Central memory CD8-positive, alpha-beta T cell (primary cell): ENCODE measurements at regions not wholly inside any gene's neighbourhood (a gene's known extent, or its start where the extent isn't known, plus 50 kb on each side); places are given as distances from the start of the nearest gene placed in this dataset.
"Not testable (repeated sequence)": the region's sequence is repeated elsewhere in the genome, so short reads cannot be mapped to it uniquely, and the experiment has no call there.

Experiments used
- ATAC-seq: fragments of 150-1000 bp; cut with Tn5 transposase; replicated peaks from 2 replicates; pipeline ENCODE4 v1.10.0; 2022; ENCODE audit warnings: mild to moderate bottlenecking, moderate FRiP score, moderate number of reproducible peaks; ENCODE audit not compliant: poor library complexity, severe bottlenecking; ENCODE audit errors: extremely low read depth
- DNase-seq, 2 donors: peaks; one replicate each; pipeline ENCODE4 v3.0.0; 2021; ENCODE audit warnings: low spot score in 2 of 2
- H3K27ac Mint-ChIP-seq: one replicate; pipeline ENCODE4 v1.8.0; 2022; ENCODE audit warnings: low read depth, mild to moderate bottlenecking, moderate library complexity, mixed read lengths
- H3K27me3 Mint-ChIP-seq: one replicate; pipeline ENCODE4 v1.8.0; 2022; ENCODE audit warnings: mixed read lengths
- H3K36me3 Mint-ChIP-seq: one replicate; pipeline ENCODE4 v1.8.0; 2022; ENCODE audit warnings: mild to moderate bottlenecking, moderate library complexity, mixed read lengths; ENCODE audit not compliant: insufficient read depth
- H3K4me1 Mint-ChIP-seq: one replicate; pipeline ENCODE4 v1.8.0; 2022; ENCODE audit warnings: mixed read lengths
- H3K4me3 Mint-ChIP-seq: one replicate; pipeline ENCODE4 v1.8.0; 2022; ENCODE audit warnings: mild to moderate bottlenecking, moderate library complexity, mixed read lengths
- H3K9me3 Mint-ChIP-seq: one replicate; pipeline ENCODE4 v1.8.0; 2022; ENCODE audit warnings: mixed read lengths

DNA sequence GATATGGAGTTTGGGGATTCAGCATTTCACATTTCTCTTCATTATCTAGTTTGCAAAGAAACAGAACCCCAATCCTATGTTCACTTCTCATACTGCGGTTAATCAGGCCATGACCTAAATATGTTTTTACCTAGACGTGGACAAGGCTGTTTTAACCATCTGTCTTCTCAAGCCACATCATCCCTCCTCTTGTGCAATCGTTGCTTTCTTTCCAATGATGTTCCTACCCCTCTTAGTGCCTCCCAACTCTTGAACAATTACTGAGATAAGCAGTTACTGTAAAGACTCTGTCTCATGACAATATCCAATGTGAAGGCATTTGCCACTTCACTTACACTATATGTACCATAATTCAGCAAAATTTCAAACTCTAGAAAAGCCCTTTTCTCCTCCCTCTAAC, 406.2 kb downstream of the LIG4 start:
- Mint-ChIP-seq H3K36me3 (no peaks in the 10 kb centered on the region), H3K27ac (no peak overlapping the region), H3K9me3 (peaks cover 5% of the 10 kb centered on the region), H3K4me3 (no peak overlapping the region), H3K27me3 (no peaks in the 10 kb centered on the region), H3K4me1 (no peaks in the 10 kb centered on the region)
- DNase-seq: no peak
- no peak for ATAC-seq

DNA sequence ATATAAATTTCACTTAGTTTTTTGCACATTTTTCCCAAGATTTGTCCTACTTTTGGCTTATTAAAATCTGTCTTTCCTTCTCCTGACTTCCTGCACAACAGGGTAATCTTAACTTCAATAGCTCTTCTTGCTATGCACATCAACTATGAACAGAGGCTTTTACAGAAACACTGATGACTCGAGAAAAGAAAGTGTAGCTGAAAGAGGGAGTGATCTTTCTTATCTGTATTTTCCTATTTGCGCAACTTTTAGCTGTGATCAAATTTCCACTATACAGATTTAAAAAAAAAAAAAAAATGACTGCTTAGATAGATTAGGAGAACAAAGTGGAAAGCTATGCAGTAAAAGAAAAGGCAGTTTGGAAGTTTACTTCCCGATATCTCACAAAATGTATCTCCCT, 406.9 kb downstream of the LIG4 start:
- Mint-ChIP-seq H3K4me1 (no peaks in the 10 kb centered on the region), H3K9me3 (peaks cover 9% of the 10 kb centered on the region), H3K36me3 (no peaks in the 10 kb centered on the region), H3K4me3 (no peak overlapping the region), H3K27ac (no peak overlapping the region), H3K27me3 (no peaks in the 10 kb centered on the region)
- ATAC-seq (no peak), DNase-seq (no peak)

- Mint-ChIP-seq H3K4me1 (no peaks in the 10 kb centered on the region), H3K36me3 (no peaks in the 10 kb centered on the region), H3K4me3 (no peak overlapping the region), H3K27ac (no peak overlapping the region), H3K27me3 (no peaks in the 10 kb centered on the region), H3K9me3 (peaks cover 9% of the 10 kb centered on the region)
- ATAC-seq (no peak), DNase-seq (no peak)
Observed at GRCh38 chr13:107807306-107808073, 407.8 kb downstream of the LIG4 start.

- ATAC-seq (no peak), DNase-seq (no peak)
- H3K27ac Mint-ChIP-seq: no peak overlapping the region
- peaks cover 9% of the 10 kb centered on the region for H3K9me3 Mint-ChIP-seq
- no peaks in the 10 kb centered on the region for H3K36me3 Mint-ChIP-seq
- no peak overlapping the region for H3K4me3 Mint-ChIP-seq
- H3K4me1 Mint-ChIP-seq: no peaks in the 10 kb centered on the region
- no peaks in the 10 kb centered on the region for H3K27me3 Mint-ChIP-seq
Observed at GRCh38 chr13:107806726-107807125, 408.6 kb downstream of the LIG4 start.

GRCh38 chr13:107803822-107804495, 411.4 kb downstream of the LIG4 start:
- no peak overlapping the region for H3K27ac Mint-ChIP-seq

GRCh38 chr13:107801621-107802020, 413.7 kb downstream of the LIG4 start:
- Mint-ChIP-seq H3K4me3 (no peak overlapping the region), H3K36me3 (no peaks in the 10 kb centered on the region), H3K27me3 (no peaks in the 10 kb centered on the region), H3K9me3 (peaks cover 13% of the 10 kb centered on the region), H3K27ac (no peak overlapping the region), H3K4me1 (no peaks in the 10 kb centered on the region)
- no peak for ATAC-seq
- no peak for DNase-seq

More at GRCh38 chr13:107803822-107804495, 411.4 kb downstream of the LIG4 start:
- H3K27me3 Mint-ChIP-seq: no peaks in the 10 kb centered on the region
- DNase-seq (no peak), ATAC-seq (no peak)
- no peaks in the 10 kb centered on the region for H3K36me3 Mint-ChIP-seq
- H3K4me3 Mint-ChIP-seq: no peak overlapping the region
- H3K9me3 Mint-ChIP-seq: peaks cover 9% of the 10 kb centered on the region
- no peaks in the 10 kb centered on the region for H3K4me1 Mint-ChIP-seq

- H3K27me3 Mint-ChIP-seq: no peaks in the 10 kb centered on the region
- peaks cover 11% of the 10 kb centered on the region for H3K9me3 Mint-ChIP-seq
- H3K4me3 Mint-ChIP-seq: no peak overlapping the region
- no peaks in the 10 kb centered on the region for H3K36me3 Mint-ChIP-seq
- no peak for ATAC-seq
- no peak overlapping the region for H3K27ac Mint-ChIP-seq
- no peak for DNase-seq
- H3K4me1 Mint-ChIP-seq: no peaks in the 10 kb centered on the region
Observed at GRCh38 chr13:107799001-107799400, 416.3 kb downstream of the LIG4 start.

DNA sequence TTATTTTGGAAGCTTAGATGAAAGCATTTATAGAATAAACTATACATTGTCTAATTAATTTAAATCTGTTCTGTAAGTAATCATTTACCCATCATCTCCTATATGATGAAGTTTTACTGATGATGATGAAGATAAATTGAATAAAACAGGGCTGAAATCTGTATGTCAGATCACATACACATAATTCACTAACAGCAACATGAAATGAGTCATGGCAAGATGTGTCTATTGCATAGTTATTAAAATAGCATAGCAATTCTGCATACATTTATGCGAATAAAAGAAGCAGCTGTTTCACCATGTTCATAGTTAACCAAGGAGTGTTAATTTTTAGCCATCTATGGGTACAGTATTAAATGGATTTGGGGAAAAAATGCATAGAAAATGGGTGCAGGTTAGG, 424.9 kb downstream of the LIG4 start:
- Mint-ChIP-seq H3K27ac (no peak overlapping the region), H3K4me1 (no peaks in the 10 kb centered on the region), H3K36me3 (no peaks in the 10 kb centered on the region), H3K4me3 (no peak overlapping the region), H3K9me3 (peaks cover 13% of the 10 kb centered on the region), H3K27me3 (no peaks in the 10 kb centered on the region)
- ATAC-seq (no peak), DNase-seq (no peak)

DNA sequence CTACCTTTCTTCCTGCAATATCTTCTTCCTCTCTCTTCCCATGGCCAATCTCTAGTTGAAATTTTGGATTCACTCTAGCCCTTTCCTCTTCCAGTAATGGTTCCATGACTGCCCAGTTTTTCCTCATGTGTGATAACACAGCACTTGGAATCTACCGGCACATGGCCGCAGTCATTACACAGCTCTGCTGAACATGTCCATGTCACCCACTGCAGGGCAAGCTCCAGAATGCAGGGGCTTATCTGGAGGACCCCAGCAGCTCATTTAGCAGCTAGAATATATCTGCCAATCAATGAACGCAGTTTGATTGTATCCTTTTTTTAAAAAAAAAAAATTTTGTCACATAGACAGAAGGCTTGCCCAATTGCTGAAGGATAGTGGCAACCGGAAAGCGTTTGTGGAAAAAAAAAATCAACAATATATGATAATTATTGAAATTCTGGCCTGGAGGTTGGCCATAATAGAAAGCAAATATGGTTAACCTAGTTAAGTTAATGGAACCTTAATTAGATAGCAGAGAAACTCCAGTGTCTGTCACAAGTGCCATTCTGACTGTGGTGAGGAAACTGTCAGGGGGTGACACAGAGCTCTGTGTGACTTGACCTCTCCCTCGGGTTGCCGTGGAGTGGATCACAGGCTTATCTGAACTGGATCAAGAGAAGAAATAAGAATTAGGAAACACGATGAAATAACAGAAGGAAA, 426.7 kb downstream of the LIG4 start:
- ATAC-seq (no peak), DNase-seq (no peak)
- Mint-ChIP-seq H3K4me1 (no peaks in the 10 kb centered on the region), H3K36me3 (no peaks in the 10 kb centered on the region), H3K4me3 (no peak overlapping the region), H3K27ac (no peak overlapping the region), H3K27me3 (no peaks in the 10 kb centered on the region), H3K9me3 (peaks cover 17% of the 10 kb centered on the region)

DNA sequence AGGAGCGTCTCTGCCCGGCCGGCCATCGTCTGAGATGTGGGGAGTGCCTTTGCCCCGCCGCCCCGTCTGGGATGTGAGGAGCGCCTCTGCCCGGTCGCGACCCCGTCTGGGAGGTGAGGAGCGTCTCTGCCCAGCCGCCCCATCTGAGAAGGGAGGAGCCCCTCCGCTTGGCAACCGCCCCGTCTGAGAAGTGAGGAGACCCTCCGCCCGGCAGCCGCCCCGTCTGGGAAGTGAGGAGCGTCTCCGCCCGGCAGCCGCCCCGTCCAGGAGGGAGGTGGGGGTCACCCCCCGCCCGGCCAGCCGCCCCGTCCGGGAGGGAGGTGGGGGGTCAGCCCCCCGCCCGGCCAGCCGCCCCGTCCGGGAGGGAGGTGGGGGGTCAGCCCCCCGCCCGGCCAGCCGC, 432.7 kb downstream of the LIG4 start:
- not testable (repeated sequence) for H3K36me3 Mint-ChIP-seq, DNase-seq, H3K27ac Mint-ChIP-seq, H3K4me3 Mint-ChIP-seq, H3K27me3 Mint-ChIP-seq, H3K4me1 Mint-ChIP-seq, ATAC-seq
- H3K9me3 Mint-ChIP-seq: peaks cover 20% of the 10 kb centered on the region

DNA sequence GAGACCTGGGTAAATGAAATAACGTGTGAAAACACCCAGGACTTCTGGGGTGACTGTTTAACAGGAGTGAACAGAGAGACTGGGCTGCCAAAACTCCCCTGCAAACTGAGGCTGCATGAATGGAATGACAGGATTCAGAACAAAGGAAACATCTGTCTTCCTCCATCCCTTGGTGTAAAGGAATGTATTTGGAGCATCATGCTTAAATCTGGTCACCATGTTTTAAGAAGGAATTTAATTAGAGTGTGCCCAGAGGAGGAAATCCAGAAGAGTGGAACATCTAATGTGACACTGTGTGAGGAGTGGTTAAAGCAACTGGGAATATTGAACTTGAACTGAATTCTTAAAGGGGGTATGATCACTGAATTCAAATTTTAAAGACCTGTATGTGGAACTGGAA, 437.2 kb downstream of the LIG4 start:
- Mint-ChIP-seq H3K4me1 (no peaks in the 10 kb centered on the region), H3K36me3 (peaks cover 2% of the 10 kb centered on the region), H3K9me3 (peaks cover 17% of the 10 kb centered on the region), H3K27ac (no peak overlapping the region), H3K4me3 (no peak overlapping the region), H3K27me3 (no peaks in the 10 kb centered on the region)
- ATAC-seq (no peak), DNase-seq (no peak)

DNA sequence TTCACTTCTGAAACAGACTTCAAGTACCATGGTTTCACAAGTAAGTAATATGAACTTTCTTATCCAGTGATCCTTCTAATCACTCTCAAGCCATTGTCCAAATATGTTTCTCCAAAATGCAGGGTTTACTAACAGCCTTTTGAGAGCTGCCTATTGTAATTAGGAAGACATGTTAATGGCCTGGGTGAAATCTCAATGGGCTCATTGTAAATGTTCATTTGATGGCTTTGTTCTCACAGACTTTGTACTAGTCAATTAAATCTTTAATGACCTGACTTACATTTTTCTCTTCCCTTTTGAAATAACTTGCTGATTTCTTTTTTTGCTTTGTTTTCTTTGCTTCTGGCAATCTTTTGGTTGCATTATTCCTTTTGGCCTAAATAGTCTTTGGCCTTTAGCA, 444.8 kb downstream of the LIG4 start:
- ATAC-seq: no peak
- DNase-seq: no peak
- Mint-ChIP-seq H3K27ac (no peak overlapping the region), H3K4me3 (no peak overlapping the region), H3K4me1 (no peaks in the 10 kb centered on the region), H3K36me3 (peaks cover 2% of the 10 kb centered on the region), H3K27me3 (no peaks in the 10 kb centered on the region), H3K9me3 (peaks cover 5% of the 10 kb centered on the region)

GRCh38 chr13:107767119-107767518, 448.2 kb downstream of the LIG4 start:
- Mint-ChIP-seq H3K27ac (no peak overlapping the region), H3K9me3 (peaks cover 5% of the 10 kb centered on the region), H3K36me3 (no peaks in the 10 kb centered on the region), H3K27me3 (no peaks in the 10 kb centered on the region), H3K4me1 (no peaks in the 10 kb centered on the region), H3K4me3 (no peak overlapping the region)
- no peak for ATAC-seq
- no peak for DNase-seq
